ENCODE measurements at regions not wholly inside any gene's neighbourhood (a gene's known extent, or its start where the extent isn't known, plus 50 kb on each side); places are given as distances from the start of the nearest gene placed in this dataset.
"Not testable (repeated sequence)": the region's sequence is repeated elsewhere in the genome, so short reads cannot be mapped to it uniquely, and the experiment has no call there.

DNA sequence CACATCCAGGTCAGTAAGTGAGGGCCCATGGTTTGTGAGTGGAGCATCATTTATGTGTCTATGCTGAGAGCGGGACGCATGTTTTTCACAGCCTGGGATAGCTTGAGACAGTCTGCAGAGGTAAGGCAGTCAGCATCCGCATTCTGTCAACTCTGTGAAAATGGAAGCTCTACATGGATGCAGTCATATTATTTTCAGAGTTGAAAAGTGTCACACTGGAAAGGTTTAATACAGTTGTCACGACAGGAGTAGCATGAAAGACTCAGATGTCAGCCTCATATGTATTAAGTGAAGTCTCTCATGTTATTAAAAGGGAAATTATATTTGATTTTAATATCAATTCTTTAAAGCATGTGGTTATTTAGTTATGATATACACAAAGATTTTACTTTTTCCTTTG, 436.9 kb upstream of the GYPC start:
- DNase-seq (ENCODE audit: extremely low read depth in 1 of 11, low read depth in 9 of 11, low spot score in 4 of 11), result no peak

DNA sequence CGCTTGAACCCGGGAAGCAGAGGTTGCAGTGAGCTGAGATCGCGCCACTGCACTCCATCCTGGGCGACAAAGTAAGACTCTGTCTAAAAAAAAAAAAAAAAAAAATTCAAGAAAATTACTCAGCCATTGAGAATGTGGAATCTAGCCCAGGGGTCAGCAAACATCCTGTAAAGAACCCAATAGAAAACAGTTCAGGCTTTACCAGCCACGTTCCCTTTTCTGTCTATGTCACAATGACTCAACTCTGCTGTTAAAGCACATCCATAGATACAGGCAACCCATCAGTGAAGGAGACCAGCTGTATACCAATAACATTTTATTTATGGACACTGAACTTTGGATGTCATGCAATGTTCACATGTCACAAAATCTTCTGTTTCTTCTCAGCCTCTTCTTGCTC, 435.6 kb upstream of the GYPC start:
- peak in 3 of 11 donors; percentile 9 to 20 (median 19) for DNase-seq (ENCODE audit: extremely low read depth in 1 of 11, low read depth in 9 of 11, low spot score in 4 of 11)

GRCh38 chr2:126221506-126221905, 434.5 kb upstream of the GYPC start:
- DNase-seq (ENCODE audit: extremely low read depth in 1 of 11, low read depth in 9 of 11, low spot score in 4 of 11), result no peak

DNA sequence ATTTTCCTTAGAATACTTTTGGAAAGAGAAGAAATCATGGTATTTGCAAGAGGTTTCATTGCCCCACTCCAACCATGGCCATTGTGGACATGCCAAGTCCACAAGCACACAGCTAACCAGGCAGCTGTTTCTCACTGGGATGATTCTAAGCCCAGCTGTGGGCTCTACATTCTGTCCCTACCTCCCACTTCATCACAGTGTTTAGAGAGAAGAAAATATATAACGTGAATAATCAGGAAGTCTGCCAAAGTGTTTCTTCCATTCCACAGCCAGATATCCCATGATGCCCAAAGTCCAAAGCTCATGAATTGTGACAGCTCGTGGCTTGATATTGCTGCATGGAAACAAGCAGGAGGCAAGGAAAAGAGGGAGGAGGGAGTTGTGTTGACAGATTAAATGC, 433.7 kb upstream of the GYPC start:
- no peak for DNase-seq (ENCODE audit: extremely low read depth in 1 of 11, low read depth in 9 of 11, low spot score in 4 of 11)

DNA sequence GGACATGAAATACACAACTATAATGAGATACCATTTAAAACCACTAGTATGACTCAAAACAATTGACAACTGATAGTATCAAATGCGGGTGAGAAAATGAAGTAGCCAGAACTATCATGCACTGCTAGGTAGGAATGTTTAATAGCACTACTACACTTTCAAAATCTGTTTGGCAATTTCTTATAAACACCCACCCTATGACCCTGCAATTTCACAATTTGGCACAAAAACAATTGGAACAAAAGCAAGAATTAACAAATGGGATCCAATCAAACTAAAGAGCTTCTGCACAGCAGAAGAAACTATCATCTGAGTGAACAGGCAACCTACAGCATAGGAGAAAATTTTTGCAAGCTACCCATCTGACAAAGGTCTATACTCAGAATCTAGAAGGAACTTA, 431.2 kb upstream of the GYPC start:
- DNase-seq (ENCODE audit: extremely low read depth in 1 of 11, low read depth in 9 of 11, low spot score in 4 of 11), result no peak

- no peak for DNase-seq (ENCODE audit: extremely low read depth in 1 of 11, low read depth in 9 of 11, low spot score in 4 of 11)
These were observed 428.7 kb upstream of the GYPC start for GRCh38 chr2:126227250-126227649.

- no peak for DNase-seq (ENCODE audit: extremely low read depth in 1 of 11, low read depth in 9 of 11, low spot score in 4 of 11)
These were observed 427.4 kb upstream of the GYPC start for GRCh38 chr2:126228531-126228930.

DNA sequence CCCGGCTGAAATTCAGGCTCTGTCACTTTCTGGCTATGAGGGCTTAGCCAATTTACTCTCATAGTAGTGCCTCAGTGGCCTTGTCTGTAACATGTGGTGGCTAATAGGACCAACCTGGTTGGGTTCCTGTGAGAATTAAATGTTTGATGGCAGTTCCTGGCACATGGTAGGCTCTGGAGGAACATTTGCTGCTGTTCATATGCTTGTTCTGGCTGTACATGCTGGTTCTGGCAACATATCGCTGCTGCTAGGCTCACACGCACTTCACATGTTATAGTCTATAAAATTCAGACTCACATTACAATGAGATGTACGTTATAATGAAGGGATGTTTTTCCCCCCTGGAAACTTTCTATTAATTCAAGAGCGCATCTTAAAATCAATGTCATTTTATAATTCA, 417.7 kb upstream of the GYPC start:
- no peak for DNase-seq (ENCODE audit: extremely low read depth in 1 of 11, low read depth in 9 of 11, low spot score in 4 of 11)

DNA sequence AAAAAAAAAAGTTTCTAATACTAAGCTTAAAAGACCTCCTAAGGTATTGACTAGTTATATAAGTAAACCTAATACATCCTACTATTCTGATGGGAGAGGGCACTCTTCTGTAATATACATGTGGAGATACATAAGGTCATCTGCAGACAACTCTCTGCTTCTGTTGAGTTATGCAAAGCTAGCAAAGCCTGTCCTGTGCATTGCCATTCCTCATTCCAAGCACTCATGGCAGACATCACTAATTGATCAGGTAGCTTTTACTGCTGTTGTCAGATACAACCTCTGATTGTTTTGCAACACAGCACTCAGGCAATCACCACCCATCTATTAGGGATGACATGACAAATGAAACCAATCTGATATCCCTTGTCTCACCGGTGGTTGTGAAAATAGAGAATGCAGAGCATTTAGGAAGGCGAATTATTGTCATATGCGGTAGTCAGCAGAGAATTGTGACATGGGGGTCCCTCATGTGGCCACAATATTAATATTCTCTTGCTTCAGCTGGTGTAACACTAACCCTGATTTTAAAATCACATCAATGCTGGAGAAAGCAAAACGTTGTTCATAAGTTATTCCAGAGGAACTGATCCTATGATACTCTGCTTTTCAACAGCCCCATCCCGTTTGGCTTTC, 416.5 kb upstream of the GYPC start:
- DNase-seq (ENCODE audit: extremely low read depth in 1 of 11, low read depth in 9 of 11, low spot score in 4 of 11), result no peak

- no peak for DNase-seq (ENCODE audit: extremely low read depth in 1 of 11, low read depth in 9 of 11, low spot score in 4 of 11)
These were observed 415.0 kb upstream of the GYPC start for GRCh38 chr2:126241001-126241400.

GRCh38 chr2:126241411-126241810, 414.5 kb upstream of the GYPC start:
- no peak for DNase-seq (ENCODE audit: extremely low read depth in 1 of 11, low read depth in 9 of 11, low spot score in 4 of 11)

- peak in 7 of 11 donors; percentile 3 to 22 (median 11) for DNase-seq (ENCODE audit: extremely low read depth in 1 of 11, low read depth in 9 of 11, low spot score in 4 of 11)
These were observed 411.0 kb upstream of the GYPC start for GRCh38 chr2:126244937-126245336.

DNA sequence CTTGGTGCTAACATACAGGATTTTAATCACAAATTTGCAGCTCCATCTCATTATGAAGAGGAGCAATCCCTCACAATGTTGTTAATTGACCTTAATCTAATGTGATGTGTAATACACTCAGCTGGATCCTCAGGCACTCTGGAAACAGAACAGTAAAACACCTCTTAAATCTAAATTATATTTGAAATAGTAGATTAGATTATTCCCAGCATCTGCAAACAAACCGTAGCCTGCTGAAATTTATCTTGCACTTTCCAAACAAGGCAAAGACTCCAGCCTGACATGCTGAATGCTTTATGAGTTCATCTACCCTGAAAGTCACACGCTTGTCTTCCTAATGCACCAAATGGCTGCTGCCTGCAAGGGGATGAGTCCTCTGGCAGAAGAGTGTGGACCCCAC, 402.3 kb upstream of the GYPC start:
- DNase-seq (ENCODE audit: extremely low read depth in 1 of 11, low read depth in 9 of 11, low spot score in 4 of 11), result no peak

GRCh38 chr2:126264625-126265024, 391.3 kb upstream of the GYPC start:
- DNase-seq (ENCODE audit: extremely low read depth in 1 of 11, low read depth in 9 of 11, low spot score in 4 of 11), result no peak

- no peak for DNase-seq (ENCODE audit: extremely low read depth in 1 of 11, low read depth in 9 of 11, low spot score in 4 of 11)
These were observed 386.0 kb upstream of the GYPC start for GRCh38 chr2:126269911-126270310.

DNA sequence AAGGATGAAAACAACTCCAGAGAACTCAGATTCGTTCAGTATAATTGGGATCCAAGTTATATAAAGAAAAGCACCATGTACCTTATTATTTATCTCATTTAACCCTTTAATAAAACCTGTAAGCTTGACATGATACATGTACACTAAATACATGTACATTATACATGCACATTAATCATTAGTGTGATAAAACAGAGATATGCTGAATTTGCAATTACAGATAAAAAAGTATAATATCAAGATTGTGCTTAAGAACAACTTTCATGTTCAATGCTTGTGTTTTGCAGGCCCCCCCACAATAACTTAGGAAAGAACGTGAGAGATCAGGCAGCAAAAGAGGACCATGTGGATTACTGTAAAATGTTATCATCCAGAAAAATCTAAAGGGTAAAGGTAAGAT, 385.4 kb upstream of the GYPC start:
- no peak for DNase-seq (ENCODE audit: extremely low read depth in 1 of 11, low read depth in 9 of 11, low spot score in 4 of 11)

DNA sequence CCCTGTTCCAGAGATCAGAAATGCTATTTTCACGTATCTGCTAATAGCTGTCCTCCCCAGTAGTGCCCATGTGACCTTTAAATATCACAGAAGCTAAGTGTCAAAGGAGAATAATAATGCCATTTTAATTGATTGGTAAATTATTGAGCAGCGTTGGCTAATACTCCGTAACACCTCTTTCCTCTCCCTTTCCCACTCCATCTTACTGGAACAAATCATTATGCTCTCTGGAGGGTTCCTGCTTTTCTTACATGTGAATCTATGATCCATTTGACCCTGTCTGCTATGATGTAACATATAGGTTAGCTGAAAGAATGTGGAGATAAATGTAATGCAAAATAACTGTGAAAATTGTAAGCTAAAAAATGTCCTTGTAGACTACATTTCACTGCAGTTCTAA, 383.6 kb upstream of the GYPC start:
- DNase-seq (ENCODE audit: extremely low read depth in 1 of 11, low read depth in 9 of 11, low spot score in 4 of 11), result no peak

DNA sequence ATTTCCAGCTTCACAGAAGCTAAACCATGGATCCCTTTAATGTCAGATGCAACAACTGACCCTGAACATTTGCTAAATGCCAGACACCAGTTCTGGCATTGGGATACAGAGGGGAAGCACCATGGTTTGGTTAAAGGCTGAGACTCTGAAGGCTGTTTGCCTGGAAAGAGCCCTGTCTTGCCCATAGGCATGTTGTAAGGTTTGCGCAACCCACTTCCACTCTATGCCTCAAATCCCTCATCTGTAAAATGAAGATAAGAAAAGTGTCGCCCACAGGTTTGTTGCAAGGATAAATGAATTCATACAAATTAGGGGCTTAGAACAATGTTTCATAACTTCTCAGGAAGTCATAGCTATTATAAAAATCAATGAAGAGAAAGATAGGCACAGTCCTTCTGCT, 380.9 kb upstream of the GYPC start:
- no peak for DNase-seq (ENCODE audit: extremely low read depth in 1 of 11, low read depth in 9 of 11, low spot score in 4 of 11)

GRCh38 chr2:126276268-126276667, 379.7 kb upstream of the GYPC start:
- not testable (repeated sequence) for DNase-seq (ENCODE audit: extremely low read depth in 1 of 11, low read depth in 9 of 11, low spot score in 4 of 11)

DNA sequence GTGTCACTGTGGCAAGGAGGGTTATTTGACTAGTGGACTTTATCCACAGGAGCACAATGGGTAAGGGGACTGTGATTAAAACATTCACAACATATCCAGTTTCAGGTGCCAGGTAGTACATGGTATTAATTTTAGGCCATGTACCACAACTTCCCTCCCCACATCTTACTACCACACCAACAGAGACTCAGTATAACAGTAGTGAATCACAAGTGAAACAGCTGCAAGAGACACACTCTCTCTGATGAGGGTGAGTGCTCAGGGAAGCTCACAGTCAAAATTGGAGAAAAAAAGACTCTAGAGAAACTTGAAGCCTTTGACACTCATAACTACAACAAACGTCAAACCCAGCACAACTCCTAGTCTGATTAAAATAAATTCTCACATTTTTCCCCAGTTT, 367.6 kb upstream of the GYPC start:
- DNase-seq (ENCODE audit: extremely low read depth in 1 of 11, low read depth in 9 of 11, low spot score in 4 of 11), result no peak

DNA sequence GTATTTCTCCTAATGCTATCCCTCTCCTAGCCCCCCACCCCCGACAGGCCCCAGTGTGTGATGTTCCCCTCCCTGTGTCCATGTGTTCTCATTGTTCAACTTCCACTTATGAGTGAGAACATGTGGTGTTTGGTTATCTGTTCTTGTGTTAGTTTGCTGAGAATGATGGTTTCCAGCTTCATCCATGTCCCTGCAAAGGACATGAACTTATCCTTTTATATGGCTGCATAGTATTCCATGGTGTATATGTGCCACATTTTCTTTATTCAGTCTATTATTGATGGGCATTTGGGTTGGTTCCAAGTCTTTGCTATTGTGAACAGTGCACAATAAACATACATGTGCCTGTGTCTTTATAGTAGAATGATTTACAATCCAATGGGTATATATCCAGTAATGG, 362.0 kb upstream of the GYPC start:
- DNase-seq (ENCODE audit: extremely low read depth in 1 of 11, low read depth in 9 of 11, low spot score in 4 of 11), result not testable (repeated sequence)
